ENCODE measurements at regions not wholly inside any gene's neighbourhood (a gene's known extent, or its start where the extent isn't known, plus 50 kb on each side); places are given as distances from the start of the nearest gene placed in this dataset.
"Not testable (repeated sequence)": the region's sequence is repeated elsewhere in the genome, so short reads cannot be mapped to it uniquely, and the experiment has no call there.

- no peak for DNase-seq (ENCODE audit: low read depth)
These were observed 438.4 kb upstream of the NPVF start for GRCh38 chr7:25666671-25667060.

DNA sequence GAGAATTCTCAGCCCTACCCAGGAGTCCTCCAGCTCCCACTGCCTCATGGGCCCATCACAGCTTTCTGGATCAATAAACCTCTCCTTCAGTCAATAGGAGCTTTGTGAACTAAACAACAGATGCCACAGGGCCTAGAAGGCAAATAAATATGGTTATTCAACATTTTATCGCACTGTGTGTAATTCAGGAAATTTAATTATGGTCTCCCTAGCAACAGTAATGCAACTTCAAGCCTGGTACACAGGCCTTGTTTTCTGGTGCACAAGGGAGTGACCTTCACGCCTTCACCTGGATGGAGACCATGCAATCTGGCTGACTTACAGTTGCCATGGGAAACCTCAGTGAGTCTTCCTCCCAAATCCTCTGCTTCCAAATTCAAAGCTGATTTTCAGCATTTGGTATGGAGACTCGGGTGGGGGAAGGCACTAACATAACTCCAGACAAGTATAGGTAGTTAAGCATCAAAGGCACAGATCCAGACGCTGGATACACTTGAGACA lies 441.0 kb upstream of the NPVF start:
- no peak for DNase-seq (ENCODE audit: low read depth)

GRCh38 chr7:25669961-25670841 lies 441.9 kb upstream of the NPVF start:
- no peak for DNase-seq (ENCODE audit: low read depth)

DNA sequence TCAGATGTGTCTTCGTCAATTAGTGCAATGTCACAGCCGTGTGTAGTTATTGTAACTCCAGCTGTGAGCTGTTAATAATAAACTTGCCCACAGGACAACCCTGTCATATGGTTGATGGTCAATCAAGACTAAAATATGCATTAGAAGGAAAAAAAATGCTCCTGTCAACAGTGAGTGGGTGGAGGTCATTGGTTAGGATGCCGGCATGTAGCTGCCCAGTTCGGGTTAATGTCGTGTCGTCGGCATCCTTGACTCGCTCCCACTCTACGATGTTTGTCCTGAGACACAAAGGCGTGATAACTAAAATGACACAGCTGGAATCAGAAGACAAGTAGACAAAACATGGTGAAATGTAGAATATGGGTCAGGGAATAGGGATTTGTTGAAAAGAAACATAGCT lies 442.8 kb upstream of the NPVF start:
- no peak for DNase-seq (ENCODE audit: low read depth)

- DNase-seq (ENCODE audit: low read depth): no peak
These were observed 444.2 kb upstream of the NPVF start for GRCh38 chr7:25672496-25672895.

- DNase-seq (ENCODE audit: low read depth): no peak
These were observed 447.6 kb upstream of the NPVF start for GRCh38 chr7:25675789-25676474.

DNA sequence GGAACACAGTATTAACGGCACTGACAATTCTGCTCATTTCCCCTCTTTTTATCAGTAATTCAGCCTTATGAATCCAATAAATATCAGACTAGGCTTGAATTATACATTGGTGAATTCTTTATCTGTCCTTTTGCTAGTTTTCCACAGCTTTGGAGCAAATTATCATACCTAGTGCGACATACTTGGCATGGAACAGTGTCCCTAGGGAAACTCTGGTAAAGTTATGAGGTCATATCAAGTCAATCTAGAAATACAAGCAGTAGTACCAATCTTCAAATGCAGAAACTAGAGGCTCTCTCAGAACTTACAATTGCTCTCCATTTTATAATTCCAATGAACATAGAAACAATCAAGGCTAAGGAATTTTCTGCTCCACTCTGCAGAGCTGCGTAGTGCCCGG lies 449.3 kb upstream of the NPVF start:
- DNase-seq (ENCODE audit: low read depth): no peak

- no peak for DNase-seq (ENCODE audit: low read depth)
These were observed 449.9 kb upstream of the NPVF start for GRCh38 chr7:25678215-25678614.

DNA sequence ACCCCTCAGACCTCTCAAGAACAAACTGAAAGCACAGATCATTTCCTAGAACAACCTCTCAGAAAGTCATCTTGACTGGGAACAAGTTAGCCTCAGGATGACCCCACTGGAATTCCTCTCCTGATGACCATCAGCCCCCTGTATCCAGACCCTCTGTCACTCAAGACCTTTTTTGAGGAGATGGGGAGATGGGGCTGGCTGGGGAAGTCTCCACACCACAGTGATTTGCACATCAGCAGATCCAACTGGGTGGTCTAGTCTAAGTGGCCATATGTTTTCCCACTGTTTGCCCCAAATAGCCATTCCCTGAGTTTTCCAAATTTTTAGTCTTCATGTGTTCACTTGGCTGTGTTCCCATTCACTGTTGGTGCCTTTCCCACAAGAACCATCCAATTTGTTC lies 452.4 kb upstream of the NPVF start:
- no peak for DNase-seq (ENCODE audit: low read depth)

GRCh38 chr7:25684360-25684759 lies 456.1 kb upstream of the NPVF start:
- DNase-seq (ENCODE audit: low read depth): no peak

DNA sequence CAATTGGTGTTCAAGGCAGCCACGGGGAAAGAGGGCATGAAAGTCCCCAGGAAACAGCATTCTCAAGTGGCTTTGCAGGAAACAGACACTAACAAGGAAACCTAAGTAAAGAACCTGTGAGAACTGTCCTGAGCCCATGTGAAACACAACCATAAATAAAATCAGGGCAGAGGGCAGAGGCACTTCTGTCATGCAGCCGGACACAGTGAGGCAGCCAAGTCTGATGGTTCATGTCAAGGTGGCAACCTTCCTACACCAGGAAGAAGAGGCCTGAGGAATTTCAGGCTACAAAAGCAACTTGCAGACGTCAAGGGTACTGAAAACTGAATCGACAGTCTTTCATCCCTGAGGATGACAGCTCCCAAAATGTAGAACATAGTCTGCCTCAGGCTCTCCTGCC lies 458.2 kb upstream of the NPVF start:
- DNase-seq (ENCODE audit: low read depth): no peak

GRCh38 chr7:25694211-25694610 lies 457.8 kb upstream of the NFE2L3 start:
- no peak for DNase-seq (ENCODE audit: low read depth)

DNA sequence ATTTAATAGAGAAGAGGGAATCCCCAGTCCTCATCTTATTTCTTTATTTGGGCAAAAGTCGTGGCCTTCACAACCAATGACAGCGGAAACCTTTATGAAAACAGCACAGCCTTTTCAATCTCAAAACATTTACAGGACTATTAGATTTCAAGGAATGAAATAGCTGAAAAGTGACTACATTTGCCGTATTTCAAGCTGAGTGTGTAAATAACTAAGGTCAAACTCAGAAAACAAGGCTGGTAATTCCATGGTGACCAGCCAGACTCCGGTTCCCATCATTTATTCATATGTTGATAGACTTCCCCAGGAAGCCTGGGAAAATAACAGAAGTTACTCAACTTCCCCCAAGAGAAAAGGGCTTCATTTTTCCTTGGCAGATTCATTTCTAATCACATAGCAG lies 457.3 kb upstream of the NFE2L3 start:
- DNase-seq (ENCODE audit: low read depth): no peak

DNA sequence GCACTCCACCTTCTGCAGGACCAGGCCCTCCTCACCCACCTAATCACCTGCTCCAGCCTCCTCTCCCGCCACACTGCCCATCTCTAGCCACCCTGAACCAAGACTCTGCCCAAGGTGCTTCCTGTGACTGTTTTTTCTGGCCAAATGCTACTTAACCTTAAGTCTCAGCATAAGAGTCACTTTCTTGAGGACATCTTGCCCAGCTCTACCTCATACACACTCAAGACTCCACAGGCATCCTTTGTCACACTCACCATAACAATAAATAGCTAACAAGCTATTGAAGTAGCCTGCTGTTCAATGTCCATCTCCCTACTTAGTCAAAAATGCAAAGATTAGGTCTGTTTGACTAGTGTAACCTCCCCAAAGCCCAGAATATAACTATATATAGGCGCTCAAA lies 455.4 kb upstream of the NFE2L3 start:
- no peak for DNase-seq (ENCODE audit: low read depth)

DNA sequence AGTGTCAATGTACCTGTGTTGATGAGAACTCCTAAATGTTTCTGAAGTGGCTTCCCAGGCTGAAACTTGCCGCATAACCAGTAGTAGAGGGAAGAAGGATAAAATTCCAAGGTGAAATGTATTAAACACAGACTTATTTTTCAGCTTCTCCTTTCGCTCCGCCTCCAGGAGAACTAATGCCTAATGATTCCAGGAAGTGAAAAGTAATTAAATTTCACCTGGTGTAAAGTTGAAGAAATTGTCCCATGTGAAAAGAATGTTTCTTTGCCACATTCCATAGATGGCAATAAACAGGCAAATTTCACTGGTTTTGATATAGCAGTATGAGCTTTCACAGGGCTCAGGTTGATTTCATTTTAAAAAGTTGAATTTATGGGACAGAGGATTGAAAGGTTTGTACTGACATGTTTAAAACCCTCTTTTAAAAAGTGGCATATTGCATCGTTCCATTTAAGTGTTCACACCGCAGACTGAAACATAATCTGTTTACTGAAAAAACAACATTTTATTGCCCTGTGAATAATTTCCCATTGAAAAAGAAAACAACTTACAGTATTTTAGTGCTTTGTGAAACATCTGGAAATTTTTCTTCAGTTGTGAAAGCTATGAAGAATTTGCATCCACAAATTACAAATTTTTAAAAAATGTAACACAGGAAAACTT lies 453.4 kb upstream of the NFE2L3 start:
- no peak for DNase-seq (ENCODE audit: low read depth)

DNA sequence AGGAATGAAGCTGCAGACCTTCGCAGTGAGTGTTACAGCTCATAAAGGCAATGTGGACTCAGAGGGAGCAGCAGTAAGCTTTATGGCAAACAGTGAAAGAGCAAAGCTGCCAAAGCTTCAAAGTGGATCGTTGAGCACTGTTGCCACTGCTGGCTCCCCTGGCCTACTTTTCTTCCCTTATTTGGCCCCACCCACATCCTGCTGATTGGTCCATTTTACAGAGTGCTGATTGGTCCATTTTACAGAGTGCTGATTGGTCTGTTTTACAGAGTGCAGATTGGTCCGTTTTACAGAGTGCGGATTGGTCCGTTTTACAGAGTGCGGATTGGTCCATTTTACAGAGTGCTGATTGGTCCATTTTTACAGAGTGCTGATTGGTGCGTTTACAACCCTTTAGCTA lies 451.9 kb upstream of the NFE2L3 start:
- DNase-seq (ENCODE audit: low read depth): not testable (repeated sequence)

DNA sequence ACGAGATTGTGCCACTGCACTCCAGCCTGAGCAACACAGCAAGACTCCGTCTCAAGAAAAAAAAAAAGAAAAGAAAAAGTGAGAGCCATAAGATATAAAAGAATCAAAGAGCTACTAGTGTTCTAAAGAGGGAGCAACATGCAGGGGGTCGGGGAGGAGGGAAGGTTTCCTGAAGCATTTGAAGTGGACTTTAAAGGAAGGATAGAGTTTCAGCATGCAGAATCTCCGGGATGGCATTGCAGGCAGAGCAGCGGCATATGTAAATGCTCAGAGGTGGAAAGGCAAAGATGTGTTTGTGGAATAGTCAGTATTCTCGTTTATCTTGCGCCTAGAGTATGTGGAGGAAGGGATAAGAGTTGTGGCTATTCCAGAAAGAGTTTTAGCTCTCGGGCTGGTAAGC lies 447.6 kb upstream of the NFE2L3 start:
- DNase-seq (ENCODE audit: low read depth): no peak

- DNase-seq (ENCODE audit: low read depth): no peak
These were observed 445.2 kb upstream of the NFE2L3 start for GRCh38 chr7:25706764-25707163.

- no peak for DNase-seq (ENCODE audit: low read depth)
These were observed 444.0 kb upstream of the NFE2L3 start for GRCh38 chr7:25707768-25708620.

GRCh38 chr7:25710959-25711358 lies 441.0 kb upstream of the NFE2L3 start:
- DNase-seq (ENCODE audit: low read depth): no peak

- DNase-seq (ENCODE audit: low read depth): no peak
These were observed 440.1 kb upstream of the NFE2L3 start for GRCh38 chr7:25711940-25712339.

DNA sequence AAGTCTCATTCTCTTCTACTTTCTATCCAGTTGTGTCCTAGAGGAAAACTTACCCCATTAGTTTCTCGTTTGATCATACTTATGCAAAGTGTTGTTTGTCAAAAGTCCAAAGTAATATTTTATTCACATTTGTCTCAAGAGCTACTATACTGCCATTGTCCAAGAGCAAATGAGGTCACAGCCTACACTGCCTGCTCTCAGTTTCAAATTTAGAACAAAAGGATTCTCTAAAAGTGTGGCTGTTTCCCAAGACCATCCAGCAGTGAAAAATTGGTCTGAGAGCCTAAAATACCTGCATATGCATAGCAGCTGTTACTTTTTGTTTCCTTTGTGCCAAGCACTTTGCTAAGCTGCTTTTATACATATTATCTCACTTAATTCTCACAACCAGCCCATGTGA lies 439.5 kb upstream of the NFE2L3 start:
- no peak for DNase-seq (ENCODE audit: low read depth)
